Small intestine (tissue), 7 donors: ENCODE measurements at regions not wholly inside any gene's neighbourhood (a gene's known extent, or its start where the extent isn't known, plus 50 kb on each side); places are given as distances from the start of the nearest gene placed in this dataset.
"Not testable (repeated sequence)": the region's sequence is repeated elsewhere in the genome, so short reads cannot be mapped to it uniquely, and the experiment has no call there.

ENCODE experiments used
- DNase-seq, 2 donors: peaks; one replicate each; pipeline versions ENCODE4 v3.0.0 to v3.0.0-alpha.2; 2013
- FAIRE-seq: peaks from 2 replicates; lab custom pipeline; 2012; peaks lifted over from hg19 to GRCh38; lab: Jason Lieb, UNC
- H3K27ac ChIP-seq, 3 donors: one replicate each; pipeline ENCODE4 v1.5.1; 2013; ENCODE audit warnings: low read length in 2 of 3, mild to moderate bottlenecking in 2 of 3, control low read depth in 1 of 3, inconsistent platforms in 1 of 3, low read depth in 1 of 3, moderate library complexity in 1 of 3
- H3K27me3 ChIP-seq, 3 donors: one replicate each; pipeline ENCODE4 v1.6.1; 2013; ENCODE audit warnings: low read length in 3 of 3, inconsistent platforms in 1 of 3; ENCODE audit not compliant: control insufficient read depth in 3 of 3, insufficient read depth in 3 of 3
- H3K36me3 ChIP-seq, 3 donors: one replicate each; pipeline ENCODE4 v1.6.1; 2013; ENCODE audit warnings: low read length in 3 of 3, inconsistent platforms in 1 of 3, low read depth in 1 of 3, mild to moderate bottlenecking in 1 of 3, moderate library complexity in 1 of 3; ENCODE audit not compliant: control insufficient read depth in 3 of 3, insufficient read depth in 2 of 3
- H3K4me1 ChIP-seq, 3 donors: one replicate each; pipeline ENCODE4 v1.6.1; 2013; ENCODE audit warnings: low read length in 2 of 3, inconsistent platforms in 1 of 3, low read depth in 1 of 3, mild to moderate bottlenecking in 1 of 3, moderate library complexity in 1 of 3; ENCODE audit not compliant: control insufficient read depth in 3 of 3, insufficient read depth in 2 of 3
- H3K4me3 ChIP-seq, 3 donors: one replicate each; pipeline ENCODE4 v1.5.1; 2013; ENCODE audit warnings: low read length in 3 of 3, control low read depth in 1 of 3, inconsistent platforms in 1 of 3, low read depth in 1 of 3, mild to moderate bottlenecking in 1 of 3, moderate library complexity in 1 of 3
- H3K9me3 ChIP-seq, 2 donors: one replicate each; pipeline ENCODE4 v1.6.1; 2013; ENCODE audit warnings: low read depth in 1 of 2, low read length in 1 of 2; ENCODE audit not compliant: control insufficient read depth in 2 of 2, insufficient read depth in 1 of 2
- WGBS, 3 donors: extraction: QIAGEN DNeasy Blood & Tissue Kit; methylation state at CpG; one replicate each; pipeline ENCODE4 v1.1.7; 2013; 5-methylcytosine and 5-hydroxymethylcytosine counted together
- donor health status: healthy with polysubstance abuse.
- donor health status: control.
- donor health status: control.
- donor health status: Bipolar disorder and iron deficiency.
- donor health status: healthy.

GRCh38 chr2:16052571-16053052 lies 112.3 kb downstream of the MYCN start:
- WGBS, 3 donors: 73 to 81% (median 79%) methylated on average over 6 of the region's 6 CpGs
- DNase-seq, H3K36me3 ChIP-seq, FAIRE-seq, H3K4me3 ChIP-seq, H3K27ac ChIP-seq, H3K9me3 ChIP-seq, H3K27me3 ChIP-seq: not testable (repeated sequence)
- peaks cover 0 to 16% (median 0%) of the 10 kb centered on the region in 3 donors for H3K4me1 ChIP-seq

- Histone ChIP-seq H3K27me3 (no peaks in the 10 kb centered on the region), H3K9me3 (no peaks in the 10 kb centered on the region), H3K27ac (no peak overlapping the region), H3K4me3 (no peak overlapping the region), H3K36me3 (no peaks in the 10 kb centered on the region), H3K4me1 (peaks cover 0 to 16% (median 0%) of the 10 kb centered on the region in 3 donors)
- FAIRE-seq (no peak), DNase-seq (no peak)
- WGBS, 3 donors: 88 to 93% (median 89%) methylated on average over 6 of the region's 6 CpGs
These were observed 111.7 kb downstream of the MYCN start for GRCh38 chr2:16051841-16052564.

- Histone ChIP-seq H3K27me3 (no peaks in the 10 kb centered on the region), H3K4me1 (peaks cover 0 to 13% (median 0%) of the 10 kb centered on the region in 3 donors), H3K36me3 (no peaks in the 10 kb centered on the region), H3K4me3 (no peak overlapping the region), H3K9me3 (no peaks in the 10 kb centered on the region), H3K27ac (peak overlapping the region in 1 of 3 donors; percentile 15)
- peak in 1 of 2 donors; percentile 58 for DNase-seq
- no peak for FAIRE-seq
- 72 to 86% (median 81%) methylated on average over 11 of the region's 11 CpGs for WGBS, 3 donors
These were observed 110.6 kb downstream of the MYCN start for GRCh38 chr2:16050908-16051489.

- no peaks in the 10 kb centered on the region for H3K27me3 ChIP-seq
- DNase-seq: no peak
- H3K36me3 ChIP-seq: no peaks in the 10 kb centered on the region
- H3K4me3 ChIP-seq: no peak overlapping the region
- 84 to 86% (median 84%) methylated on average over 12 of the region's 12 CpGs for WGBS, 3 donors
- H3K27ac ChIP-seq: peak overlapping the region in 1 of 3 donors; percentile 15
- peaks cover 0 to 10% (median 0%) of the 10 kb centered on the region in 3 donors for H3K4me1 ChIP-seq
- H3K9me3 ChIP-seq: no peaks in the 10 kb centered on the region
- FAIRE-seq: no peak
These were observed 110.0 kb downstream of the MYCN start for GRCh38 chr2:16050261-16050907.

GRCh38 chr2:16049406-16049805 lies 109.1 kb downstream of the MYCN start:
- 85 to 86% (median 86%) methylated on average over 7 of the region's 7 CpGs for WGBS, 3 donors
- Histone ChIP-seq H3K9me3 (no peaks in the 10 kb centered on the region), H3K27me3 (no peaks in the 10 kb centered on the region), H3K4me3 (no peak overlapping the region), H3K36me3 (no peaks in the 10 kb centered on the region), H3K4me1 (peaks cover 0 to 10% (median 0%) of the 10 kb centered on the region in 3 donors), H3K27ac (no peak overlapping the region)
- FAIRE-seq (no peak), DNase-seq (no peak)

GRCh38 chr2:16048466-16048865 lies 108.1 kb downstream of the MYCN start:
- H3K27me3 ChIP-seq: no peaks in the 10 kb centered on the region
- no peak for FAIRE-seq

GRCh38 chr2:16047701-16048100 lies 107.4 kb downstream of the MYCN start:
- Histone ChIP-seq H3K4me1 (peaks cover 0 to 10% (median 0%) of the 10 kb centered on the region in 3 donors), H3K9me3 (no peaks in the 10 kb centered on the region), H3K4me3 (no peak overlapping the region), H3K27ac (no peak overlapping the region), H3K36me3 (no peaks in the 10 kb centered on the region), H3K27me3 (no peaks in the 10 kb centered on the region)
- DNase-seq (no peak), FAIRE-seq (no peak)
- WGBS, 3 donors: 87 to 94% (median 94%) methylated on average over 9 of the region's 9 CpGs

More at GRCh38 chr2:16048466-16048865, 108.1 kb downstream of the MYCN start:
- Histone ChIP-seq H3K27ac (no peak overlapping the region), H3K9me3 (no peaks in the 10 kb centered on the region), H3K4me3 (no peak overlapping the region), H3K4me1 (peaks cover 0 to 10% (median 0%) of the 10 kb centered on the region in 3 donors), H3K36me3 (no peaks in the 10 kb centered on the region)
- 90% methylated on average over 4 of the region's 4 CpGs for WGBS, 3 donors
- no peak for DNase-seq

- Histone ChIP-seq H3K27me3 (no peaks in the 10 kb centered on the region), H3K9me3 (no peaks in the 10 kb centered on the region), H3K36me3 (no peaks in the 10 kb centered on the region), H3K27ac (no peak overlapping the region), H3K4me3 (no peak overlapping the region), H3K4me1 (peaks cover 0 to 10% (median 0%) of the 10 kb centered on the region in 3 donors)
- 95 to 98% (median 98%) methylated on average over 2 of the region's 2 CpGs for WGBS, 3 donors
- FAIRE-seq (no peak), DNase-seq (no peak)
These were observed 106.3 kb downstream of the MYCN start for GRCh38 chr2:16046649-16047048.
